Epithelial cell of esophagus (primary cell): ENCODE measurements at regions not wholly inside any gene's neighbourhood (a gene's known extent, or its start where the extent isn't known, plus 50 kb on each side); places are given as distances from the start of the nearest gene placed in this dataset.

Experiments
- DNase-seq: peaks from one replicate; pipeline ENCODE4 v3.0.0; 2010; ENCODE audit warnings: low read depth
- H3K4me3 ChIP-seq: 2 replicates; pipeline ENCODE4 v1.5.1; 2011; ENCODE audit warnings: mild to moderate bottlenecking, low read length, control low read depth
- TF ChIP-seq, protein P1 (sequence below): IDR thresholded peaks from 2 replicates; pipeline ENCODE4 v1.5.1; 2011; ENCODE audit warnings: low read depth, mild to moderate bottlenecking, low read length, control low read depth, inconsistent platforms; ENCODE audit not compliant: insufficient read depth; ENCODE audit errors: missing control alignments

DNA sequence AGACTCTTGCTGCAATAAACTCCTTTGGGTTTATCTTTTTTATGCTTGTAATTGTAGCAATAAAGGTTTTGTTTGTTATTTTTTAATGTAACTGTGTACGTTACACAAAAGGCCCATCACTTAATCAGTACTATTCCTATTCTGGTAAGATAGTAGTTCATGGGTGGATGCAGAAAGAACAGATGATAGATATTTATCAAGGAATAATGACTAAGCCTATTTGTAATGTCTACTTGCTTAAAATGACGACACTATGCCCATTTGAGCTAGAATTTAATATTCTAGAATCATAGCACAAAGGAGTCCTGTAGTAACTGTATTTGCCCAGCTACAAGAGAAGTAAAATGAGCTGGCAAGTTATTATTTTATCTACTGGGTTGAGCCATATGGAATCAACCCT lies 235.4 kb upstream of the DYNLRB2 start:
- TF ChIP-seq, protein P1, sequence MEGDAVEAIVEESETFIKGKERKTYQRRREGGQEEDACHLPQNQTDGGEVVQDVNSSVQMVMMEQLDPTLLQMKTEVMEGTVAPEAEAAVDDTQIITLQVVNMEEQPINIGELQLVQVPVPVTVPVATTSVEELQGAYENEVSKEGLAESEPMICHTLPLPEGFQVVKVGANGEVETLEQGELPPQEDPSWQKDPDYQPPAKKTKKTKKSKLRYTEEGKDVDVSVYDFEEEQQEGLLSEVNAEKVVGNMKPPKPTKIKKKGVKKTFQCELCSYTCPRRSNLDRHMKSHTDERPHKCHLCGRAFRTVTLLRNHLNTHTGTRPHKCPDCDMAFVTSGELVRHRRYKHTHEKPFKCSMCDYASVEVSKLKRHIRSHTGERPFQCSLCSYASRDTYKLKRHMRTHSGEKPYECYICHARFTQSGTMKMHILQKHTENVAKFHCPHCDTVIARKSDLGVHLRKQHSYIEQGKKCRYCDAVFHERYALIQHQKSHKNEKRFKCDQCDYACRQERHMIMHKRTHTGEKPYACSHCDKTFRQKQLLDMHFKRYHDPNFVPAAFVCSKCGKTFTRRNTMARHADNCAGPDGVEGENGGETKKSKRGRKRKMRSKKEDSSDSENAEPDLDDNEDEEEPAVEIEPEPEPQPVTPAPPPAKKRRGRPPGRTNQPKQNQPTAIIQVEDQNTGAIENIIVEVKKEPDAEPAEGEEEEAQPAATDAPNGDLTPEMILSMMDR: no peak
- DNase-seq: no peak
- no peak overlapping the region for H3K4me3 ChIP-seq

DNA sequence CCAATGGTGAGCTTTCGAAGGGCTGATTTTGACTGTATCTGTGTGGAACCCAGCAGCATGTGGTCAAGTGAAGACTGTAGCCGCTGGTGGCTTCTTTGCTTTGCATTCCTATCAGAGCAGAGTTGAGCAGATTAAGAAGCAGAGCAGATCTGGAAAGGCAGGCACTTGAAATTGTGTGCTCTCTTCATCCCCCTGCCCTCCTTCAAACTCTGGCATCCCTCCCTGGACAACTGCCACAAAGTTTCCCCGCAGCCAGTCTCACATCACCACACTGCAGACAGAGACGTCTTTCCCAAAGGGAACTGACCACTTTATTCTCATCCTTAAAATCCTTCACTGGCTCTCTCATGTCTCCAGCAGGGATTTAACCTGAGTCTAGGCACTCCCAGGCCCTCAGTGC lies 237.1 kb upstream of the DYNLRB2 start:
- no peak overlapping the region for H3K4me3 ChIP-seq
- DNase-seq: no peak
- TF ChIP-seq, protein P1: no peak

DNA sequence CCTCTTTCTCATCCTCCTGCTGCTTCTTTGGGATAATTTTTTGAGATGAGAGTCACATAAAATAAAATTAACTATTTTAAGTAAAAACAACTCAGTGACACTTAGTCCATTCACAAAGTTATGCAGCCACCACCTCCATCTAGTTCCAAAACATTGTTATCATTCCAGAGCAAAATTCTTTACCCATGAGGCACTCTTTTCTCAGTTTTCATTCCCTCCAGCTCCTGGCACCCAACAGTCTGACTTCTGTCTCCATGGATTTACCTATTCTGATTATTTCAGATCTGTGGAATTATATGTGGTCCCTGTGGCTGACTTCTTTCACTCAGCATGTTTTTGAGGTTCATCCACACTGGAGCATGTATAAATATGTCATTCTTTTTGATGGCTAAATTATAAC lies 239.9 kb upstream of the DYNLRB2 start:
- TF ChIP-seq, protein P1: no peak
- no peak overlapping the region for H3K4me3 ChIP-seq
- DNase-seq: peak; percentile 20

DNA sequence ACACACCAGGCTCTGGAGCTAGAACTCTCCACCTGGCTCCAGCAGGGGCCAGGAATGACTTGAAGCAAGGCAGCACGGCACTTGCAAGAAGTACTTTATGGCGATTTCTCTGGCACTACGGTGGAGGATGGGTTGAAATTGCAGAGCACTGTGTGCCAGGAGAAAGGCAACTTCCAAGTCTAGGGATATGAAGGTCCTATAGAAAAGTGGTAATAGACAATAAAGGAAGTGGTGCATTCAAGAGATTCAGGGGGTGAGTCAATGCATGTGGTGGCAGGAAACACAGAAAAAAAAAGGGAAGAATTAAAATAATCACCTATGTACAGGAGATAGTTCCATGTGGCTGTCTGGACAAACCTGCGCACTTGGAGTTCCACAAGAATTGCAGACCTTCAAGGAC lies 240.3 kb upstream of the DYNLRB2 start:
- DNase-seq: peak; percentile 18
- no peak overlapping the region for H3K4me3 ChIP-seq
- TF ChIP-seq, protein P1: no peak

DNA sequence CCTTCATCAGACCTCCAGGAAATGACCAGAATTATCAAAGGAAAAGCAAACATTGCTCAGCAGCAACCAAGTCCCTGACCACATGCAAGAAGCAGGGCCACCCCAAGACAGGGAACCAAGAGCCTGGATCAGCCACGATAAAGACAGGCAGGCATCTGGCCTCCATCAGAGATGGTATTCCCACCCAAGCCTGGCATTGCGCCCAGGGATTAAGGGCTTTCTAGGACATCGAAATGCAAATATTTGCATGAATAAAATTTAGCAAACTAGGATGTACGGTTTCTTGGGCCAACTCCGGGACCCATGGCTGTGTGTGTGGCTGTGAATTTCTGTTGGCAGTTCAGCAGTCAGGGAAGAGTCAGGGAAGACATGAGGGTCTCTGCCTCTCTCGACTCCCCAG lies 241.4 kb upstream of the DYNLRB2 start:
- no peak overlapping the region for H3K4me3 ChIP-seq
- DNase-seq: no peak
- TF ChIP-seq, protein P1: no peak

DNA sequence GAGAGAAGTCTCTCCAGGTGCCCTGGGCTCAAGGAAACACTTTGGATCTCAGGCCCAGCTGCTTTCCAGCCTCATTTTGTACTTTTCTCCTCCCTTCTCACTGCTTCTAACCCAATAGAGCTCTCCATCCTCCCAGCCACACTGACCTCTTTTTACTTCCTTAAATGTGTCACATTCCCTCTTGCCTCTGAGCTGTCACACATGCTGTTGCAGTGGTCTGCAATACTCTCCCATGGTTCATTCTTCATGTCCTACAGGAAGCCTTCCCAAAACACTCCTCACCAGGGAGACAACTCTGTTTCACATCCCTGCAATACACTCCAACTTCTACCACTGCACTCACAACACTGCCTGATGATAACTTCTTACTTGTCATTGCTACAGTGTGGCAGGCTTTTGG lies 242.1 kb upstream of the DYNLRB2 start:
- no peak overlapping the region for H3K4me3 ChIP-seq
- TF ChIP-seq, protein P1: no peak
- no peak for DNase-seq

DNA sequence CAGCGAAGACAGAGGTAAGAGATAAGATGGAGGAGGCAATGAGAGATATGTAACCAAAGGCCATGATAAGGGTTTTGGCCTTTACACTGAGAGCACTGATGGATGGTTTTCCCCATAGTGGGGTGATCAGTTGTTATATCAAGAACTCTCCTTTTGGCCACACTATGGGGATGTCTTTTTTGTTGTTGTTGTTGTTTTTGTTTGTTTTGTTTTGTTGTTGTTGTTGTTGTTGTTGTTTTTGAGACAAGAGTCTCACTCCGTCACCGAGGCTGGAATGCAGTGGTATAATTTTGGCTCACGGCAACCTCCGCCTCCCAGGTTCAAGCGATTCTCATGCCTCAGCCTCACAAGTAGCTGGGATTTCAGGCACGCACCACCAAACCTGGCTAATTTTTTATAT lies 244.8 kb upstream of the DYNLRB2 start:
- TF ChIP-seq, protein P1: no peak
- no peak for DNase-seq
- H3K4me3 ChIP-seq: no peak overlapping the region
